Memory B cell (primary cell): ENCODE measurements at regions not wholly inside any gene's neighbourhood (a gene's known extent, or its start where the extent isn't known, plus 50 kb on each side); places are given as distances from the start of the nearest gene placed in this dataset.

Experiments used
- ATAC-seq: fragments of 150-1000 bp; cut with Tn5 transposase; 2 replicates; pipeline ENCODE4 v1.10.0; 2021; ENCODE audit warnings: low read depth, mild to moderate bottlenecking, moderate library complexity
- DNase-seq, 2 donors: peaks; one replicate each; pipeline ENCODE4 v3.0.0; 2022; ENCODE audit warnings: low spot score in 2 of 2
- H3K27ac Mint-ChIP-seq: one replicate; pipeline ENCODE4 v1.8.0; 2022; ENCODE audit warnings: mild to moderate bottlenecking, moderate library complexity, mixed read lengths
- H3K27me3 Mint-ChIP-seq: one replicate; pipeline ENCODE4 v1.8.0; 2022; ENCODE audit warnings: mixed read lengths
- H3K36me3 Mint-ChIP-seq: one replicate; pipeline ENCODE4 v1.8.0; 2022; ENCODE audit warnings: mild to moderate bottlenecking, mixed read lengths
- H3K4me1 Mint-ChIP-seq: one replicate; pipeline ENCODE4 v1.8.0; 2022; ENCODE audit warnings: mixed read lengths
- H3K4me3 Mint-ChIP-seq: one replicate; pipeline ENCODE4 v1.8.0; 2022; ENCODE audit warnings: mild to moderate bottlenecking, moderate library complexity, mixed read lengths
- H3K9me3 Mint-ChIP-seq: one replicate; pipeline ENCODE4 v1.8.0; 2022; ENCODE audit warnings: mixed read lengths

GRCh38 chr1:73953586-73953985, 244.4 kb downstream of the LRRIQ3 start:
- no peak overlapping the region for H3K4me3 Mint-ChIP-seq
- no peak for ATAC-seq
- H3K9me3 Mint-ChIP-seq, result peaks cover 5% of the 10 kb centered on the region
- no peak overlapping the region for H3K27ac Mint-ChIP-seq
- no peaks in the 10 kb centered on the region for H3K36me3 Mint-ChIP-seq
- H3K4me1 Mint-ChIP-seq, result no peaks in the 10 kb centered on the region
- no peaks in the 10 kb centered on the region for H3K27me3 Mint-ChIP-seq
- no peak for DNase-seq

GRCh38 chr1:73953186-73953585, 244.8 kb downstream of the LRRIQ3 start:
- no peak for ATAC-seq
- Mint-ChIP-seq H3K4me1 (no peaks in the 10 kb centered on the region), H3K36me3 (no peaks in the 10 kb centered on the region), H3K27ac (no peak overlapping the region), H3K9me3 (peaks cover 5% of the 10 kb centered on the region), H3K27me3 (no peaks in the 10 kb centered on the region), H3K4me3 (no peak overlapping the region)
- DNase-seq, result no peak

GRCh38 chr1:73948055-73948454, 249.9 kb downstream of the LRRIQ3 start:
- no peak overlapping the region for H3K4me3 Mint-ChIP-seq
- DNase-seq (no peak), ATAC-seq (no peak)
- H3K9me3 Mint-ChIP-seq, result peaks cover 1% of the 10 kb centered on the region
- H3K27me3 Mint-ChIP-seq, result no peaks in the 10 kb centered on the region
- H3K36me3 Mint-ChIP-seq, result no peaks in the 10 kb centered on the region
- H3K4me1 Mint-ChIP-seq, result no peaks in the 10 kb centered on the region
- H3K27ac Mint-ChIP-seq, result no peak overlapping the region

- DNase-seq (no peak), ATAC-seq (no peak)
- Mint-ChIP-seq H3K4me3 (no peak overlapping the region), H3K9me3 (peaks cover 1% of the 10 kb centered on the region), H3K36me3 (no peaks in the 10 kb centered on the region), H3K27ac (no peak overlapping the region), H3K4me1 (no peaks in the 10 kb centered on the region), H3K27me3 (no peaks in the 10 kb centered on the region)
Measured at GRCh38 chr1:73947009-73947408, 251.0 kb downstream of the LRRIQ3 start.

- H3K4me1 Mint-ChIP-seq, result no peaks in the 10 kb centered on the region
- H3K36me3 Mint-ChIP-seq, result no peaks in the 10 kb centered on the region
- H3K27ac Mint-ChIP-seq, result no peak overlapping the region
- no peak for DNase-seq
- no peak overlapping the region for H3K4me3 Mint-ChIP-seq
- H3K9me3 Mint-ChIP-seq, result no peaks in the 10 kb centered on the region
- no peak for ATAC-seq
- H3K27me3 Mint-ChIP-seq, result no peaks in the 10 kb centered on the region
Measured at GRCh38 chr1:73943270-73943669, 254.7 kb downstream of the LRRIQ3 start.

- Mint-ChIP-seq H3K36me3 (no peaks in the 10 kb centered on the region), H3K4me3 (no peak overlapping the region), H3K27me3 (no peaks in the 10 kb centered on the region), H3K27ac (no peak overlapping the region), H3K4me1 (no peaks in the 10 kb centered on the region), H3K9me3 (no peaks in the 10 kb centered on the region)
- ATAC-seq, result no peak
- DNase-seq, result no peak
Measured at GRCh38 chr1:73930293-73930692, 267.7 kb downstream of the LRRIQ3 start.

- no peaks in the 10 kb centered on the region for H3K4me1 Mint-ChIP-seq
- no peak overlapping the region for H3K4me3 Mint-ChIP-seq
- ATAC-seq (no peak), DNase-seq (no peak)
- no peaks in the 10 kb centered on the region for H3K36me3 Mint-ChIP-seq
- H3K9me3 Mint-ChIP-seq, result peaks cover 4% of the 10 kb centered on the region
- no peak overlapping the region for H3K27ac Mint-ChIP-seq
- H3K27me3 Mint-ChIP-seq, result no peaks in the 10 kb centered on the region
Measured at GRCh38 chr1:73914951-73915350, 283.0 kb downstream of the LRRIQ3 start.

GRCh38 chr1:73913025-73913424, 285.0 kb downstream of the LRRIQ3 start:
- Mint-ChIP-seq H3K27ac (no peak overlapping the region), H3K36me3 (no peaks in the 10 kb centered on the region)

GRCh38 chr1:73911849-73912248, 286.1 kb downstream of the LRRIQ3 start:
- ATAC-seq, result no peak
- H3K36me3 Mint-ChIP-seq, result no peaks in the 10 kb centered on the region
- peaks cover 4% of the 10 kb centered on the region for H3K9me3 Mint-ChIP-seq
- H3K4me1 Mint-ChIP-seq, result no peaks in the 10 kb centered on the region
- no peak overlapping the region for H3K27ac Mint-ChIP-seq
- no peaks in the 10 kb centered on the region for H3K27me3 Mint-ChIP-seq
- no peak overlapping the region for H3K4me3 Mint-ChIP-seq
- DNase-seq, result no peak

More at GRCh38 chr1:73913025-73913424, 285.0 kb downstream of the LRRIQ3 start:
- DNase-seq, result no peak
- ATAC-seq, result no peak
- H3K4me3 Mint-ChIP-seq, result no peak overlapping the region
- H3K4me1 Mint-ChIP-seq, result no peaks in the 10 kb centered on the region
- no peaks in the 10 kb centered on the region for H3K27me3 Mint-ChIP-seq
- H3K9me3 Mint-ChIP-seq, result peaks cover 4% of the 10 kb centered on the region

- Mint-ChIP-seq H3K4me3 (no peak overlapping the region), H3K4me1 (no peaks in the 10 kb centered on the region), H3K27me3 (no peaks in the 10 kb centered on the region), H3K27ac (no peak overlapping the region), H3K36me3 (no peaks in the 10 kb centered on the region), H3K9me3 (peaks cover 4% of the 10 kb centered on the region)
- DNase-seq (no peak), ATAC-seq (no peak)
Measured at GRCh38 chr1:73910466-73910865, 287.5 kb downstream of the LRRIQ3 start.

GRCh38 chr1:73910062-73910461, 287.9 kb downstream of the LRRIQ3 start:
- Mint-ChIP-seq H3K4me1 (no peaks in the 10 kb centered on the region), H3K9me3 (peaks cover 4% of the 10 kb centered on the region), H3K4me3 (no peak overlapping the region), H3K27ac (no peak overlapping the region), H3K27me3 (no peaks in the 10 kb centered on the region), H3K36me3 (no peaks in the 10 kb centered on the region)
- ATAC-seq, result no peak
- DNase-seq, result no peak

- H3K36me3 Mint-ChIP-seq, result no peaks in the 10 kb centered on the region
- peaks cover 4% of the 10 kb centered on the region for H3K9me3 Mint-ChIP-seq
- no peak for DNase-seq
- no peak for ATAC-seq
- no peak overlapping the region for H3K4me3 Mint-ChIP-seq
- no peak overlapping the region for H3K27ac Mint-ChIP-seq
- H3K27me3 Mint-ChIP-seq, result no peaks in the 10 kb centered on the region
- H3K4me1 Mint-ChIP-seq, result no peaks in the 10 kb centered on the region
Measured at GRCh38 chr1:73909043-73909562, 288.9 kb downstream of the LRRIQ3 start.

- Mint-ChIP-seq H3K27ac (no peak overlapping the region), H3K9me3 (no peaks in the 10 kb centered on the region), H3K4me1 (no peaks in the 10 kb centered on the region), H3K36me3 (no peaks in the 10 kb centered on the region), H3K27me3 (no peaks in the 10 kb centered on the region), H3K4me3 (no peak overlapping the region)
- DNase-seq, result no peak
- ATAC-seq, result no peak
Measured at GRCh38 chr1:73907051-73907450, 290.9 kb downstream of the LRRIQ3 start.

- Mint-ChIP-seq H3K27ac (no peak overlapping the region), H3K9me3 (no peaks in the 10 kb centered on the region), H3K36me3 (no peaks in the 10 kb centered on the region), H3K4me3 (no peak overlapping the region), H3K4me1 (no peaks in the 10 kb centered on the region), H3K27me3 (no peaks in the 10 kb centered on the region)
- no peak for ATAC-seq
- no peak for DNase-seq
Measured at GRCh38 chr1:73903092-73903491, 294.9 kb downstream of the LRRIQ3 start.

GRCh38 chr1:73901738-73902137, 296.2 kb downstream of the LRRIQ3 start:
- H3K36me3 Mint-ChIP-seq, result no peaks in the 10 kb centered on the region
- no peaks in the 10 kb centered on the region for H3K4me1 Mint-ChIP-seq
- H3K4me3 Mint-ChIP-seq, result no peak overlapping the region
- DNase-seq (no peak), ATAC-seq (no peak)
- H3K9me3 Mint-ChIP-seq, result no peaks in the 10 kb centered on the region
- H3K27me3 Mint-ChIP-seq, result no peaks in the 10 kb centered on the region
- no peak overlapping the region for H3K27ac Mint-ChIP-seq
